GM18867 (cell line): ENCODE measurements at regions not wholly inside any gene's neighbourhood (a gene's known extent, or its start where the extent isn't known, plus 50 kb on each side); places are given as distances from the start of the nearest gene placed in this dataset.
"Not testable (repeated sequence)": the region's sequence is repeated elsewhere in the genome, so short reads cannot be mapped to it uniquely, and the experiment has no call there.

Source experiments
- ATAC-seq: cut with Tn5 transposase; IDR thresholded peaks from one replicate; pipeline ENCODE4 v1.9.1; 2021; ENCODE audit warnings: mild to moderate bottlenecking, moderate library complexity; ENCODE audit not compliant: unreplicated experiment

DNA sequence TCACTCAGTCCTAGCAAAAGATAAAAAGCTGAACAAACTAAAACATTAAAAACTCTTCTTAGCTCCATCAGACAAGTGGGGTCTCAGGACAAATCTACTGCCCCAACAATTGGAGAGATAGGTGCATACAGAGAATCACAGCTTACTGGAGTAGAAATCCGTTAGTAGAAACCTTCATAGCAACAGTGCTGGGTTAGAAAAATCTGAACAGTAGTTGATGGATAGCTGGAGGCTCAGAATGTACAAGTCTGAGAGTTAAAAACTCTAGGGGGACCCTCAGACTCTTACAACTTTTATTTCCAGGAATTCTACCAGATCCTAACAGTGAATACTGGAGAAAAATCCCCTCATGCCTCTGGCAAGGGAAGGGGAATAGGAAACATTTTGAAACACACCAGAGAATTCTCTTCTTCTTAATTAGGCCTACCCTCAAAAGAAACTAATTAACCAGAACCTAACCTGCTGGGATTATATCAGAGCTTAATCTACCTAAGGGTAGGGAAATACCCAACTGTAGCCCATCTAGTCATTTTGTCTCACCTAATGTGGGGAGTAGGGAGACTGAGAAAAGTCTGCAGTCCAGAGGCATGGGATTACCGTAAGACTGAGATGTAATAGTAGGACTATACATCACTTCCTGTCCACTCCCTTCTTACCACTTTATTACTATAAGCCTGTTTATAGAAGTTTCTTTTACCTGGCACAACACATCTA lies 165.0 kb upstream of the CTSO start:
- ATAC-seq: no peak

DNA sequence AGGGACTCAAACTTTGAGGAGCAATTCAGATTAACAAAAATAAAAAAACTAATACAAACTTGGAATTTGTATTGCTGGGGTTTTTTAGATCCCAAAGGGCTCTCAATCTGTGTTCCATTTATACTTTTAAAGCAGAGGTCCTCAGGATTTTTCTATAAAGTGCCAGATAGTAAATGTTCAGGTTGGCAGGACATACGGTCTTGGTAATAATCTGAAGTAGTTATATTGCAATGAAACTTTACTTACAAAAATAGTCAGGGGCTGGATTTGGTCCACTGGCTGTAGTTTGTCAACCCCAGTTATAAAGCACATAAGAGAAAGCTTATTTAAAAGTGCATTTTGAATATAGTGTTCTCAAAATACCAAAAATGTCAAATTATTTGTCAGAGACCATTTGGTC lies 164.1 kb upstream of the CTSO start:
- ATAC-seq: no peak

DNA sequence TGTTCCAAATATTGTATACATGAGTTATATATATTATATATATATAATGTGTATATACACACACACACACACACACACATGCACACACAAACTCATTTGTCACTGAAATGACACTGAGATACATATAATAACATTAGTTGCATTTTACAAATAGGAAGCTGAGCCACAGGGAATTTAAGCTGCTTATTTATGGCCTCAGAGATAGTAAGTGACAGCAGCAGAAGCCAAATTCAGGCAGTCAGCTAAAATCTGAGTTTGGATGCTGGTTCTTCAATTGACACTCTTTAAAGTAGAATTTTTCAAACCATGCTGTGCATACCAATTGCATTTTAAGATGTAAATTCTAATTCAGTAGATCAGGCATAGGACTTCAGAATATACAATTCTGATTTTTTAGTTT lies 163.3 kb upstream of the CTSO start:
- ATAC-seq: no peak

DNA sequence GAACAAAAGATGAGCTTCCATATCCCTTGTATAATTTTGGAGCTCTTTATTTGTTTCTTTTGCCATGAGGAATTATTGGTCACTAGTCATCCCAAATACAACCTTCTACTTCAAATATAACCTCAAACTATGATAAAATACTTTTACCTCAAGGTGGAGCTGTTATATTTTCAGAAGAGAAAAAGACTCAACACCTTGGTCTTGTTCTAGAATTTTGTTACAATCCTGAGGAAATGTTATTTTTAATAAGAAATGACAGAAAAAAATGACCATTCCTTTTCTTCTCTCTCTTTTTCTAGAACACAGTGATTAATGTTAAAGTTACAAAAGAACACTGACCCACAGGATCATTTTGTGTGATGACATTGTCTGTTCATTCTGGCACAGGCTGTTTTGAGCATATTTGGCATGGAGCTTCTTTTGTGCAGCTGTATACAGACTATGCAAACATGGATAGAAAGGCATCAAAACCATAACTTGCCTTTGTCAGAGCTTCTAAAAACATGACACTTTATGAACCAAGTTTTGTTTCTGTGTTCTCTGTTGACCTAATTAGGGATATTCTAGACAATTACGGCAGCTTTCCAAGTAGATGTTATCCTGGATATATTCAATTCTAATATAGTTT lies 159.6 kb upstream of the CTSO start:
- ATAC-seq: no peak

DNA sequence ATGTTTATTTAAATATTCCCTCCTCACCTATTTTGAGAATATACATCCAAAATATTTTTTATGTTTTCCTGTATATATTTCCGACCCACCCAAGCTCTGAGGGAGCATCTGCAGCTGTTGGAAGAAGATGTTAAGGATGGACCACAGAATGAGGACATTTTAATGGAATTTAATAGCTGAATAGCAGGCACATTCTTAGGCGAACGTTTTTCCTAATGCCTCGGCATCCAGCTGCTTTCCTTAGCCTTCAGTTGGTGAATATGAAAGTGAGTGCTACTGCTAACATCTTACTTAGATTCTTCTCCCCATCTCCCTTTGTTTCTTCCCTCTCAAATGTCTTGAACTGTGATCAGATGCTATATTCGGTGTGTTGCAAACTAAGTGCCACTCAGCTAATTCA lies 158.0 kb upstream of the CTSO start:
- ATAC-seq: no peak

DNA sequence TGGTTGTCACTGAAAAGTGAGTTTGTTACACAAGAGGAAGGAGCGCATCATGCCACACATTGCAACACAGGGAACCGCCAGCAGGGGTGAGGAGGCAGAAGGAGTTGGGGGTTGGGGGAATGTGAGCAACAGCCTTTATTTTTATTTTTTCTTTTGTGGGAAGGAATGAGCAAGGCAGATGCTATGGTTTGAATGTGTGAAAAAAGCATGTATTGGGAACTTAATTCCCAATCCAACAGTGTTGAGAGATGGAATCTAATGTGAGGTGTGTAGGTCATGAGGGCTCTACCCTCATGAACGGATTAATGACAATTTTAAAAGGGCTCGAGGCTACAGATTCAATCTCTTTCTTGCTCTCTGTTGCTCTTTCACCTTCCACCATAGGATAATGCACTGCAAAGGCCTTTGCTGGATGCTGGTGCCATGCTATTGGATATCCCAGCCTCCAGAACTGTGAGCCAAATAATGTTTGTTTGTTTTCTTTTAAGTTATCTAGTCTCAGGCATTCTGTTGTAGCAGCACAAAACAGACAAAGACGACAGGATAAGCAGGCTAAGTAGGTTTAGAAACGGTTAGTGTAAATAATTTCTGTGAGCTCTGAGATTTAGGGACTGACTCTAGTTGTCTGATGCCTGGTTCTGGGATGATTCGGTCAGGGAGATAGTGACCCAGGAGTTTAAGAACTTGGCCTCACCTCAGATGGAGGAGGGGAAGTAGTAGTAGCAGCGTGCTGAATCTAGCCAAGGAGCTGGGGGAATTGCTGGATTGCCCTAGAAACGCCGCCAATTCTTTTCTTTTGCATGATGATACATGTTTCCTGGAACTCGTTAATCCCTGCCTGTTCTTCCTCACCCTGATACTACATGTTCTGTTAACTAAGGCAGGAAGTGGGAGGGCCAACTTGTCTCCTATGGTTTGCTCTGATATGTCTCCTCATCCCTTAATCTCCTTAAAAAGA lies 156.6 kb upstream of the CTSO start:
- no peak for ATAC-seq

DNA sequence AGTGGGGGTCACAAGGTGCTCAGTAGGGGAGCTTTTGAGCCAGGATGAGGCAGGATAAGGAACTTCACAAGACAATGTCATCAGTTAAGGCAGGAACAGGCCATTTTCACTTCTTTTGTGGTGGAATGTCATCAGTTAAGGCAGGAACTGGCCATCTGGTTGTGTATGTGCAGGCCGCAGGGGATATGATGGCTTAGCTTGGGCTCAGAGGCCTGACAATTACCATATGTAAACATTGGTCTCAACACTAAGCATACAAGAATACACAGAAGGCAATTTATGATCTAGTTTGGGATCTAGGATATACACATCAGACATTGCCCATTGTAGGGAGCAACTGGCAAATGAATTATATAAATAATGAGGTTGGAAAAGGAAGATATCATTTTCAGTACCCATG lies 155.4 kb upstream of the CTSO start:
- ATAC-seq: not testable (repeated sequence)

DNA sequence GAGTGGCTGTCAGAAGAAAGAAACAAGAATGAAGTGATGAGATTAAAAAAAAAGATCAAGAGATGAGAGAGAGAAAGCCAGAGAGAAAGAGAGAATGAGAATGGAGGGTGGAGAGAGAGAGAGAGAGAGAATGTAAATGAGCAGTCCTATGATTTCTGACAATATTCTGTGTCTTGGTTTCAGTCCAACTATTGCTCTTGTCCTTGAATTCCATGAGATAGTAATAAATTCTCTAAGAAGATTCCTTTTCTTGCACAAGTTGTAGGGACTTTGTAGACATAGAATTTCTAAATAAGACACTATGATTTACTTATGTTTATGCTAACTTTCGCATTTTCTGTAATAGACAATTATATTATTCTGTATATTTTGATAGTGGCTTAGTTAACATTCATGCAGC lies 149.6 kb upstream of the CTSO start:
- ATAC-seq: no peak

DNA sequence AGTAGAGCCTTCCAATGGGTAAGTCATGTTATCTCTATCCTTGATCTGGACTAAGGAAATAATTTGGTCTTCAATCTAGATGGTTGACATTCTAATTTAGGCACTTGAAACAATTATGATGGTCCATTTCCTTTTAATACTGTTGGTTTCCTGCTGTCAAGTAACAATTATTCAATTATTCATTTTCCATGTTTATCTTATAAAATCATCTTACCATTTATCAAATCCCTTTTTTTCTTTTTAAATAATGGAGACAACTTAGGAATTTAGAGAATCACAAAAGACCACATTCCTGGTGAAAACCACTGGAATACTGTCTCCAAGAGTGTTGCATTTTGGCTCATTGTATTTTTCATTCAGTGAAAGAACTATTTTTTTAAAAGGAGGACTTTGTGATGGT lies 148.7 kb upstream of the CTSO start:
- no peak for ATAC-seq

DNA sequence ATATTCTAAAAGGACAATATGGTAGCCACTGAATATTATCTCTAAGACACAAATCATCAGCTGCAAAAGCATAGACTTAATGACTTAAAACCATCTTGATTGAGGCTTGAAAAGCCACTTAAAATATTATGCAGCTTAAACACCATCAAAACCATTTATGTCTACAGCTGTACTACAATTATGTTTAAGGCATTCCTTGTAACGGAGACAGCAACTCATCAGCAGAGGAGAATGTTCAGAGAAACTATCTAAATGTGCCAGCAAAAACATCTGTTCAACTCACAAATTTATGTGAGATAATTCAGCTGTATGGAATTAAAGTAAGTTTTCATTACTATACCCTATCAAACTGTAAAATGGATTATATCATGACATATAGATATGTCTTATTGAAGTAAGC lies 147.9 kb upstream of the CTSO start:
- ATAC-seq: no peak

DNA sequence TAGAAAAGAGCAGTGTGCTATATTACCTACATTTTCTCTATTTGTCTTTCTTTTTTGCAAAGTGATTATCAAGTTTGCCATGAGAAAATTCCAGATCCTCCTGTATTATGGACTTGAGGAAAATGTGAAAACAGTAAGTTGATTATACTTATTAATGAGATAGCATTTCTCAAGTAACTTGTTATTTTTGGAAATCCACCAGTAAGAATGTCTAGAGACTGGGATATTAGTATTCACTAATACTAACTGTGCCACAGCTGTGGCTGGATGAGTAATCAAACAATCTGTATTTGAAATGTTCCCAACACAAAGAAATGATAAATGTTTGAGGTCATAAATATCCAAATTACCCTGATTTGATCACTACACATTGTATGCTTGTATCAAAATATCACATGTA lies 147.0 kb upstream of the CTSO start:
- ATAC-seq: no peak

DNA sequence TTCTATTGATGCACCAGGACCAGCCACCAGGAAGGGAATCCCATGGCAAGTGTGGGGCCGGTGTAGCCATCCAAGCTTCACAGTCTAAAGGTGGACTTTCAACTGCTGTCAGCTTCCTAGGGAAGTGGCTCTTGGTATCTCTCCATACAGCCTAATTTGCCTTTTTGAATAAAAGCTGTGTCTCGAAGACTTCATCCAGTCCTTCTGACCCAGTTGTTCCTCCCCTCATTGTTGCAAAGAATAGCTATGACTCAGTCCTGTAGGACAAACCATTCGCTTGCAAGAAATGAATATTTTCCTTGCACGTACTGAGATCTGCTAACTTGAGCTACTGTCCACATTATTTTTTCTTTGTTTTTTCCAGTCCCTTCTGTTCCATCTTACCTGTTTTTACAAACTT lies 145.1 kb upstream of the CTSO start:
- ATAC-seq: no peak

DNA sequence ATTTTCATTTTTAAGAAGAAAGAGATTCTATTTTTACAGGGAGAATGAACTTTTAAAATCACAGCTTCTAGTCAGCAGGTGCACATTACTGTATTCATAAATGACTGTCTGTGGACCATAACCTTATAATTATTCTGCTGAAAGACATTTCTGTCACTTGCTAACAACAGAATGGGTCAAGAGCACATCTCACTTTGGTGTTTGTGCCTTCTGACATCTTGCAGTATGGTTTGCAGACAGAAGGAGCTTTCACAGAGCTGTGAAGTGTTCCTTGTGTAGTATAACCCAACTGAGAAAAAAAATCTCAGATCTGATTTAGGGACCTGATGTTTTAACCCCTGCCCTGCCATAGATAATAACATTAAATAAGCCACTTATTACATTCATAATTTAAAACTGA lies 131.4 kb upstream of the CTSO start:
- no peak for ATAC-seq

DNA sequence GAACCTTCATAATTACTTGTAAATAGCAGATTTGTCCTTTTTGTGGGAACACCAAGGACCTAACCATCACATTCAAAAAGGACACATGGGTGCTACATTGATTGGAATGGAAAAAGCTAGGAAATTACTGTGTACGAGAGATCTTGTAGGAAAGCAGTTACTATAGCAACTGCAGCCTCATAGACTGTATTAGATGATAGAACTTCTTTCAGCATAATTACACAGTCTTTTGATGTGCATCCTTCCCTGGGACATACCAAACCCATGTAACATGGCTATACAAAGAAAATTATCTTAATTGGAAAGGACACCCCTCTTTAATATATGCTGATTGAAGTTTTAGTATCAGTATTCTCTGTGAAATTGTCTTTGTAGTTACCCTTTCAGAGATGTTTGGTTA lies 130.7 kb upstream of the CTSO start:
- no peak for ATAC-seq

DNA sequence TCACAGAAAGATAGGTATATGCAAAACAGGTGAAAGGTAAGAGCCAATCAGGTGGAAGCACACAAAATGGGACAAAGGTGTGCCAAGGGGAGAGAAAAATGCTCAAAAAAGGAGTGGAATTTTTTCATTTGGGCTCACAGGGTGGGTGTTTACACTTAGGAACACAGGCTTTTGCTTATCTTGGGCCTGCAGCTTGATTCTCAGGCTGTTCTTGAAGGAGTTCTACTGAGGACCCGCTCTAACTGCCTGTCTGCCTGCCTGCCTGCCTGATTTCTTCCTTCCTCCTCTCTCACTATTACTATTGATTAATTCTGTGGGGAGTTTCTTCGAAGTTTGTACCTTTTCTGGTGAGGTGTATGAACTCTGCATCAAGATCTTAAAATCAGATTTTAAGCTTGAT lies 120.3 kb upstream of the CTSO start:
- ATAC-seq: no peak

DNA sequence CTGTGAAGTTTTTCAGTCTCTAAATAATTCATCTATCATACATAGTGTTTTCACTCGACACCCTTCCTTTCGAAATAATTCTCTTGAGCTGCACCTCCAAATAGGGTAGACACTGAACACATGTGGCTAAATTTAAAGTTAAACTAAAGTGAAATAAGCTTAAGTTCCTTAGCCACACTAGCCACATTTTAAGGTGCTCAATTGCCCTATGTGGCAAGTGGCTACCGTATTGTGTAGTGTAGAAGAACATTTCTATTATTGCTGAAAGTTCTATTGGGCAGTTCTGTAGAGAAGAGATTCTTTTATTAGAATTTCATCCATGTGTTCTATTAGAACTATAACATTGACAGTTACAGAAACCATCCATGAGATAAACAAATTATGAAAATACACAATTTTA lies 107.0 kb upstream of the CTSO start:
- ATAC-seq: no peak

DNA sequence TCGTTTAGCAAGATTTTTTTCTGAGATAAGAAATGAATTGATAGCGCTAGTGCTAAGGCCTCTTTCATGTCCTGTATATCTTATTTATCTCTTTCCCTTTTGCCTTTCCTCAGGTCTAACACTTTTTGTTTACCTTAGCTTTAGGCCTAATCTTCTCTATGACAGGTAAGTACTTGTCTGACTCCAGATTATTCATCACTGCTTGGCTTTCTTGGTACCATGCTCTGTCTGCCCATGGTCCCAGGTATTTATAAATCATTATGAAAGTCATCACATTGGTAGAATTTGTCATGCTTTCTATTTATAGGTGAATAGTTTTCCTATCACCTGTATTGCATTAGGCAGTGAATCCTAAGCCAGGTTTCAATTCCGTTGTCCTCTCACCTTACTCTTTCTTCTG lies 99.5 kb upstream of the CTSO start:
- no peak for ATAC-seq

DNA sequence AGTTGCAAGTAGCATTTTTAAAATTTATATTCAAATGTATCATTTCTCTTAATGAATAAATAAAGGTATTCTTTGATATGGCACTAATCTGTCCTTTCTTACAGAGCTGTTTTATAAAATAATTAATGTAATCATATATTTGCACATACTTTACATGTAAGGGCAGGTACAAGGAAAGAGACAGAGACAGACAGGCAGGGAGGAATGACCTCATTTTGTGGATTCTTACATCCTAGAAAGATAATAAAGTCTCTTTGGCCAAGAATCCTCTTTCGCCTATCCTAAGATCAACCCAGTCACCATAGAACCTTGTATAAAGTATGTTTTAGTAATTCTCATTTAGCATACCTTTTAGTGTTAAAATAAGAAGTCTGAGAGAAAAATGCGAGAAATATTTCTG lies 98.5 kb upstream of the CTSO start:
- ATAC-seq: no peak

DNA sequence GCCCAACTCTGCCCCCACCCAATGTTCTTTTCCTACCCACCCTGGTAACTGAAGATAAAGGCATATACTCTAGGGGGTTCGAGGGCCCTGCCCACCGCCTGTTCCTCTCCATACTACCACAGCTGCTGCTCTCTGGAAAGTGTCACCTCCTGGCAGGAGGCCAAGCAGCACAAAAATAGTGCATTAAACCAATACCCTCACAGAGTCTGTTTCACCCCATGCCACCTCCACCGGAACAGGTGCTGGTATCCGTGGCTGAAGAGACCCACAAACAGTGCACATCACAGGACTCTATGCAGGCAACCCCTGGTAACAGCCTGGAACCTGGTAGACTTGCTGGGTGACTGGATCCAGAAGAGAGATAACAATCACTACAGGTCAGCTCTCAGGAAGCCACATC lies 85.1 kb upstream of the CTSO start:
- ATAC-seq: no peak

DNA sequence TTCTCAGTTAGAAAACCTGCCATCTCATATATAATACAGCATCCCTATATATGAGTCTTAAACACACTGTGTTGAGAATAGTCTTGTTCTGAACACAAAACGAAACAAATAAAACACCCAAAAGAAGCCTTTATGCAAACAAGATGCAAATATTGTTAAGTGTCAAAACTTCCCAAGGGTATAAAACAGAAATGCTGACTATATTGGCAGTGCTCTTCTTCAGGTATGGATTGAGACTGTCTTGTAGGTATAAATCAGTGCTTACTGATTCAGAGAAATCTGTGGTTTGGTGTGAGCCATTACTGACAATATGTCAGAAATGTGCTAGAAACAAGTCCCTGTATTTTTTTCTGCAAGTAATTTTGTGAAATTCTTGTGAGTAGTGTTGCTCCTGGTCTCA lies 82.8 kb upstream of the CTSO start:
- peak; percentile 56 for ATAC-seq

DNA sequence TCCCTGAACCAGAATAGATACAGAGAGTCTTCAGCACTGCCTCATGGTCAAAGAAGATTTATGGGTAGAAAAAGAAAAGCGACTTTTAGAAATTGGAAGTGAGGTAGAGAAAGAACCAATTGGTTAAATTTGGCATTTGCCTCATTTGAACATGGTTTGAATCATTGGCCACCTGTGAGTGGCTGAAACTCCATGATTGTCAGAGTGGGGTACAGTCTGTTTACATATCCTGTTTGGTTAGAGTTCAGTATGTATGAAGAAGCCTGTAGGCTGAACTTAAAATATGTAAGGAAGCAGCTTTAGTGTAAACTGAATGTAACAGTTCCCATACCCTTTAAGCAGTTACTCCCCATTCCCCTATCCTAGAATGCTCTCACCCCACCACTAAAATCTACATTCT lies 76.0 kb upstream of the CTSO start:
- no peak for ATAC-seq

DNA sequence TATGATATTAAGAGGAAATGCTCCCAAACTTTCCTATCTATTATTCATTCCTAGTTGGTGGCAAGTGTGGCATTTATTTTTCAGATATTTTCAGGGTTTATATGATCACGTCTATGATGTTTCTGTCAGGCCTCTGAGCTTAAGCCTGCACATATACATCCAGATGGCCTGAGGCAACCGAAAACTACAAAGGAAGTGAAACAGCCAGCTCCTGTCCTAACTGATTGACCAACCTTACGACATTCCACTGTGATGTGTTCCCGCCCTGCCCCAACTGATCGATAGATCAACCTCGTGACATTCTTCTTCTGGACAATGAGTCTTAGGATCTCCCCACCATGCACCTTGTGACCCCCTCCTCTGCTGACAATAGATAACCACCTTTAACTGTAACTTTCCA lies 67.6 kb upstream of the CTSO start:
- no peak for ATAC-seq
